ENCODE measurements at regions not wholly inside any gene's neighbourhood (a gene's known extent, or its start where the extent isn't known, plus 50 kb on each side); places are given as distances from the start of the nearest gene placed in this dataset.

GRCh38 chr13:86000546-86000945, 201.3 kb upstream of the SLITRK6 start:
- POLR2A ChIA-PET: no interaction called here

More at GRCh38 chr13:86000546-86000945, 201.3 kb upstream of the SLITRK6 start:
- ATAC-seq (no peak), FAIRE-seq (no peak), DNase-seq (ENCODE audit: extremely low read depth in 1 of 4, low spot score in 3 of 4) (no peak)
- TF ChIP-seq ZNF592 (IDR thresholded peaks at IDR 0.05) (no peak), SFPQ (IDR thresholded peaks at IDR 0.05; ENCODE audit: low read depth, low read length) (no peak), MECOM (CRISPR knock-in tag; IDR thresholded peaks at IDR 0.05) (no peak), PTBP1 (IDR thresholded peaks at IDR 0.05; ENCODE audit: low read depth, low read length) (no peak), EHMT2 (IDR thresholded peaks at IDR 0.05) (no peak), TCF15 (CRISPR knock-in tag; IDR thresholded peaks at IDR 0.05) (no peak), FOXO4 (CRISPR knock-in tag; IDR thresholded peaks at IDR 0.05) (no peak), ZNF140 (CRISPR knock-in tag; IDR thresholded peaks at IDR 0.05) (no peak), POLR2B (IDR thresholded peaks at IDR 0.05; ENCODE audit: low read depth, partially characterized antibody) (no peak), CHD1 (IDR thresholded peaks at IDR 0.05; ENCODE audit: low read length) (no peak), OTX1 (CRISPR knock-in tag; IDR thresholded peaks at IDR 0.05) (no peak), XRCC3 (IDR thresholded peaks at IDR 0.05) (no peak)
- Histone ChIP-seq H3K4me2 (ENCODE audit: insufficient read depth, low read length) (no peak overlapping the region), H3K79me2 (ENCODE audit: control insufficient read depth, insufficient read depth, low read length) (no peaks in the 10 kb centered on the region), H3K9me3 (replicated peaks; ENCODE audit: control insufficient read depth, insufficient read depth, low read depth, low read length) (no peaks in the 10 kb centered on the region), H4K20me1 (replicated peaks; ENCODE audit: control insufficient read depth, insufficient read depth, low read length) (no peaks in the 10 kb centered on the region), H3K9ac (ENCODE audit: insufficient read depth in 1 of 2, low read depth in 2 of 2, low read length in 2 of 2) (no peak overlapping the region), H2AFZ (ENCODE audit: low read depth, low read length) (no peak overlapping the region), H3K4me3 (no peak overlapping the region), H3K36me3 (ENCODE audit: control insufficient read depth, insufficient read depth, low read length) (no peaks in the 10 kb centered on the region), H3K9me1 (ENCODE audit: control insufficient read depth, insufficient read depth, low read length) (no peaks in the 10 kb centered on the region), H3K27me3 (ENCODE audit: control insufficient read depth in 2 of 2, insufficient read depth in 2 of 2, low read length in 2 of 2) (no peaks in the 10 kb centered on the region), H3K4me1 (replicated peaks in 1 of 2; ENCODE audit: control insufficient read depth in 2 of 2, insufficient read depth in 2 of 2, low read length in 2 of 2) (no peaks in the 10 kb centered on the region), H3K27ac (ENCODE audit: extremely low read depth, low read depth, low read length) (no peak overlapping the region)
- in situ Hi-C loops (cut with MboI): no loop called here
- CTCF ChIA-PET (ENCODE audit: low intra/inter-chr PET ratio): no interaction called here
- intact Hi-C loops (cut with micrococcal nuclease): no loop called here
- no TSS peak for BruUV-seq (replicated peaks)
- WGBS (ENCODE audit: insufficient coverage, low coverage, missing lambda C conversion rate): 7% methylated on average over 2 of the region's 2 CpGs

All from K562 (cell line).